ENCODE measurements at regions not wholly inside any gene's neighbourhood (a gene's known extent, or its start where the extent isn't known, plus 50 kb on each side); places are given as distances from the start of the nearest gene placed in this dataset.

DNA sequence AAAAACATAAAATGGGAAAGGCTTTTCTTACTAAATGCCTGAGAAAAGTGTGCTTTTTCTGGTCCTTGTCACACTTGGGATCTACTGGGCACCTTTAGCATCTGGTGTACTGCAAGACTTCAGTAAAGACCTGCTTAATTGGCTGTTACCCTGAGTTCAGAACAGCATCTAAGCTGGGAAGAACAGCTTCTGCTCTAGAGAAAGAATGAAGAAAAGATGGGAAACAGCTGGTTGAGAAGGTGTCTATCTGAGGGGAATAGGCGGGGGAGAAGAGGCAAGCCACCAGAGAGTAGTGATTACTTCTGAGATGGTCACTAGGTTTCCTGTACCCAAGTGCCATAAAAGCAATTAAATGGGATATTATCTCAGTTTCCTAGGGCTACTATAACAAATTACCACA is 128.2 kb upstream of the SPACA1 start:
- H3K27ac ChIP-seq: no peak overlapping the region
- H3K36me3 ChIP-seq: no peaks in the 10 kb centered on the region
- H3K27me3 ChIP-seq: no peaks in the 10 kb centered on the region
- peaks cover 0 to 8% (median 3%) of the 10 kb centered on the region in 4 donors for H3K9me3 ChIP-seq
- no peak for DNase-seq
- no peaks in the 10 kb centered on the region for H3K4me1 ChIP-seq
- TF ChIP-seq POLR2A (IDR thresholded peaks at IDR 0.05): no peak
- TF ChIP-seq EP300 (IDR thresholded peaks at IDR 0.05): no peak
- TF ChIP-seq POLR2AphosphoS5 (IDR thresholded peaks at IDR 0.05): no peak
- TF ChIP-seq, protein P1, sequence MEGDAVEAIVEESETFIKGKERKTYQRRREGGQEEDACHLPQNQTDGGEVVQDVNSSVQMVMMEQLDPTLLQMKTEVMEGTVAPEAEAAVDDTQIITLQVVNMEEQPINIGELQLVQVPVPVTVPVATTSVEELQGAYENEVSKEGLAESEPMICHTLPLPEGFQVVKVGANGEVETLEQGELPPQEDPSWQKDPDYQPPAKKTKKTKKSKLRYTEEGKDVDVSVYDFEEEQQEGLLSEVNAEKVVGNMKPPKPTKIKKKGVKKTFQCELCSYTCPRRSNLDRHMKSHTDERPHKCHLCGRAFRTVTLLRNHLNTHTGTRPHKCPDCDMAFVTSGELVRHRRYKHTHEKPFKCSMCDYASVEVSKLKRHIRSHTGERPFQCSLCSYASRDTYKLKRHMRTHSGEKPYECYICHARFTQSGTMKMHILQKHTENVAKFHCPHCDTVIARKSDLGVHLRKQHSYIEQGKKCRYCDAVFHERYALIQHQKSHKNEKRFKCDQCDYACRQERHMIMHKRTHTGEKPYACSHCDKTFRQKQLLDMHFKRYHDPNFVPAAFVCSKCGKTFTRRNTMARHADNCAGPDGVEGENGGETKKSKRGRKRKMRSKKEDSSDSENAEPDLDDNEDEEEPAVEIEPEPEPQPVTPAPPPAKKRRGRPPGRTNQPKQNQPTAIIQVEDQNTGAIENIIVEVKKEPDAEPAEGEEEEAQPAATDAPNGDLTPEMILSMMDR (IDR thresholded peaks at IDR 0.05): no peak
- intact Hi-C loops (cut with DNase I; ENCODE audit: low total_unique reads): no loop called here
- WGBS, 5 donors: 83 to 96% (median 94%) methylated on average over 1 of the region's 1 CpG
- no peak overlapping the region for H3K4me3 ChIP-seq

DNA sequence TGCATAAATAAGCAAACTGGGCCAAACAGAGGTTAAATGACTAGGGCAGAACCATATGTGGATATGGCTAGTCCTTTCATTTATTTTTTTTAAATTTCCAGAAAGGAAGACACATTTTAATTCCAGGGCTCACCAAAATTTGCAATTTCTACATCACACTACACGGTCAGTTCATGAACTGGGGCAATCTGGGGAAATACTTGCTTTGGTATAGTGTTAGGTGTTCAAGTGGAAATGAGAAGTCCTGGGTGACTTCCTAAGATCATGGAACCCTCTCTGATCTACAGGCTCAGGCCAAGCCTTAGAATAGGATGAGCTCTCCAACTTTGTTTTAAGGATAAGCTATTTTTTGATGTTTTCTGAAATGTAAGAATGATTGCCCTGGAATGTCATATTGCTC is 128.6 kb upstream of the SPACA1 start:
- H3K36me3 ChIP-seq: no peaks in the 10 kb centered on the region
- H3K4me3 ChIP-seq: no peak overlapping the region
- intact Hi-C loops (cut with DNase I; ENCODE audit: low total_unique reads): no loop called here
- H3K27ac ChIP-seq: no peak overlapping the region
- H3K9me3 ChIP-seq: peaks cover 0 to 8% (median 3%) of the 10 kb centered on the region in 4 donors
- H3K27me3 ChIP-seq: no peaks in the 10 kb centered on the region
- no peaks in the 10 kb centered on the region for H3K4me1 ChIP-seq
- DNase-seq: no peak
- WGBS, 5 donors: 77 to 93% (median 88%) methylated on average over 1 of the region's 1 CpG
- no peak for TF ChIP-seq POLR2AphosphoS5 (IDR thresholded peaks at IDR 0.05)
- no peak for TF ChIP-seq POLR2A (IDR thresholded peaks at IDR 0.05)
- no peak for TF ChIP-seq EP300 (IDR thresholded peaks at IDR 0.05)
- TF ChIP-seq, protein P1 (IDR thresholded peaks at IDR 0.05): no peak

DNA sequence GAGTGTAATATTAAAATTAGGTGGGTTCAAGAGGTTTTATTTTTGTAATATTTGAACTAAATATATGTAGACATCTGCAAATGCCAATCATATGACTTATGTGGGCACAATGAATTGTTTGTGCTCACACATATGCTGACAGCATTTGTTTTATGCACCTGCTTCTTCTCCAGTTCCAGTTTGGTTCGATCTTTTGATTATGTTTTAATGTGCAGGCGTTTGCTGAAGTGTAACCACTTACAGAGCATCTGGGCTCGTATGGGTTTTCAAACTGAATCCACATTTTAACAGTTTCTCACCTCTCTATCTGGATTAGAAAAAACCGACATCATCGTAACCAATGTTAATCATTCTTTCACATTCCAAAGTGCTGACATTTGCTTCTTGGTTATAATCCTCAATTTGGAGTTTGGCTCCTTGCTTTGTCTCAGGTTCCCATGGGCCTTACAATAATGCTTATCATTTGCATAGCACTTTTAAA is 129.1 kb upstream of the SPACA1 start:
- DNase-seq: no peak
- no peak overlapping the region for H3K4me3 ChIP-seq
- H3K27ac ChIP-seq: no peak overlapping the region
- TF ChIP-seq, protein P1 (IDR thresholded peaks at IDR 0.05): no peak
- TF ChIP-seq POLR2A (IDR thresholded peaks at IDR 0.05): no peak
- TF ChIP-seq EP300 (IDR thresholded peaks at IDR 0.05): no peak
- no peak for TF ChIP-seq POLR2AphosphoS5 (IDR thresholded peaks at IDR 0.05)
- WGBS, 5 donors: 57 to 68% (median 64%) methylated on average over 5 of the region's 5 CpGs
- no peaks in the 10 kb centered on the region for H3K4me1 ChIP-seq
- intact Hi-C loops (cut with DNase I; ENCODE audit: low total_unique reads): no loop called here
- H3K36me3 ChIP-seq: no peaks in the 10 kb centered on the region
- H3K27me3 ChIP-seq: no peaks in the 10 kb centered on the region
- H3K9me3 ChIP-seq: peaks cover 0 to 8% (median 3%) of the 10 kb centered on the region in 4 donors

DNA sequence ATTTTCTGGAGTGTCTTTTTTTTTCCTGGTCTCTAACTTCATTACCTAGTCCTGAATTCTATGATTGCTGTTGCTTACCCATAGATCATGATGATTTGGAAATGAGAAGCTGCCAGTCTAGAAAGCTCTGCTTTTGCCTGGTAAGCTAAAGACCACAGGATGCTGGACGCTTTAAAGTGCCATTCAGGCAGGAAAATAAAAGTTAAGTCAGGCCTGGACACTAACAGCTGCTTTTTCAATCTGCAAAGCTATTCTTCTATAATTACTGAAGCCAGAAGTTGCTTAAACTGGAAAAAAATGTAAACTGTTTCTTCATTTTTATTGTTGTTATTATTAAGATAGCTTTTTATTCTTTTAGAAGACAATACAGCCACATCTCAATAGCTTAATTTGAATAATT is 129.8 kb upstream of the SPACA1 start:
- Histone ChIP-seq H3K9me3 (peaks cover 0 to 8% (median 3%) of the 10 kb centered on the region in 4 donors), H3K27ac (no peak overlapping the region), H3K4me1 (no peaks in the 10 kb centered on the region), H3K4me3 (no peak overlapping the region), H3K27me3 (no peaks in the 10 kb centered on the region), H3K36me3 (no peaks in the 10 kb centered on the region)
- WGBS, 5 donors: 58 to 86% (median 71%) methylated on average over 1 of the region's 1 CpG
- intact Hi-C loops (cut with DNase I; ENCODE audit: low total_unique reads): no loop called here
- no peak for DNase-seq
- no peak for TF ChIP-seq POLR2A (IDR thresholded peaks at IDR 0.05)
- TF ChIP-seq, protein P1 (IDR thresholded peaks at IDR 0.05): no peak
- no peak for TF ChIP-seq EP300 (IDR thresholded peaks at IDR 0.05)
- no peak for TF ChIP-seq POLR2AphosphoS5 (IDR thresholded peaks at IDR 0.05)
